ENCODE measurements at regions not wholly inside any gene's neighbourhood (a gene's known extent, or its start where the extent isn't known, plus 50 kb on each side); places are given as distances from the start of the nearest gene placed in this dataset.
A peak's percentile ranks its signal among the peaks of the same experiment; 100 is the strongest.

- Mint-ChIP-seq H3K4me1 (ENCODE audit: unreplicated experiment) (peaks cover 2% of the 10 kb centered on the region), H3K27ac (ENCODE audit: unreplicated experiment) (no peak overlapping the region), H3K9me3 (ENCODE audit: unreplicated experiment) (no peaks in the 10 kb centered on the region), H3K4me3 (ENCODE audit: unreplicated experiment) (no peak overlapping the region), H3K36me3 (ENCODE audit: low read depth, unreplicated experiment) (no peaks in the 10 kb centered on the region), H3K27me3 (ENCODE audit: unreplicated experiment) (peaks cover 2% of the 10 kb centered on the region)
- no peak for TF ChIP-seq CTCF (IDR thresholded peaks at IDR 0.05; ENCODE audit: unreplicated experiment)
- no peak for DNase-seq (ENCODE audit: low spot score)
These were observed 211.1 kb downstream of the DUSP10 start for GRCh38 chr1:221530791-221531190.

- H3K36me3 Mint-ChIP-seq (ENCODE audit: low read depth, unreplicated experiment), result no peaks in the 10 kb centered on the region
- H3K27ac Mint-ChIP-seq (ENCODE audit: unreplicated experiment), result no peak overlapping the region
- H3K4me3 Mint-ChIP-seq (ENCODE audit: unreplicated experiment), result no peak overlapping the region
- DNase-seq (ENCODE audit: low spot score), result no peak
- H3K9me3 Mint-ChIP-seq (ENCODE audit: unreplicated experiment), result no peaks in the 10 kb centered on the region
- no peak for TF ChIP-seq CTCF (IDR thresholded peaks at IDR 0.05; ENCODE audit: unreplicated experiment)
- peaks cover 2% of the 10 kb centered on the region for H3K4me1 Mint-ChIP-seq (ENCODE audit: unreplicated experiment)
- H3K27me3 Mint-ChIP-seq (ENCODE audit: unreplicated experiment), result peaks cover 4% of the 10 kb centered on the region
These were observed 209.7 kb downstream of the DUSP10 start for GRCh38 chr1:221532071-221532773.

GRCh38 chr1:221541296-221541695, 200.6 kb downstream of the DUSP10 start:
- Mint-ChIP-seq H3K4me3 (ENCODE audit: unreplicated experiment) (no peak overlapping the region), H3K27ac (ENCODE audit: unreplicated experiment) (no peak overlapping the region), H3K4me1 (ENCODE audit: unreplicated experiment) (no peaks in the 10 kb centered on the region), H3K36me3 (ENCODE audit: low read depth, unreplicated experiment) (no peaks in the 10 kb centered on the region), H3K27me3 (ENCODE audit: unreplicated experiment) (peaks cover 3% of the 10 kb centered on the region), H3K9me3 (ENCODE audit: unreplicated experiment) (no peaks in the 10 kb centered on the region)
- no peak for DNase-seq (ENCODE audit: low spot score)
- TF ChIP-seq CTCF (IDR thresholded peaks at IDR 0.05; ENCODE audit: unreplicated experiment), result no peak

- H3K27me3 Mint-ChIP-seq (ENCODE audit: unreplicated experiment), result no peaks in the 10 kb centered on the region
- no peaks in the 10 kb centered on the region for H3K9me3 Mint-ChIP-seq (ENCODE audit: unreplicated experiment)
- H3K27ac Mint-ChIP-seq (ENCODE audit: unreplicated experiment), result no peak overlapping the region
- no peaks in the 10 kb centered on the region for H3K4me1 Mint-ChIP-seq (ENCODE audit: unreplicated experiment)
- no peak for DNase-seq (ENCODE audit: low spot score)
- peak; percentile 31 for TF ChIP-seq CTCF (IDR thresholded peaks at IDR 0.05; ENCODE audit: unreplicated experiment)
- H3K4me3 Mint-ChIP-seq (ENCODE audit: unreplicated experiment), result no peak overlapping the region
- no peaks in the 10 kb centered on the region for H3K36me3 Mint-ChIP-seq (ENCODE audit: low read depth, unreplicated experiment)
These were observed 198.3 kb downstream of the DUSP10 start for GRCh38 chr1:221543529-221544120.

GRCh38 chr1:221548942-221549341, 192.9 kb downstream of the DUSP10 start:
- Mint-ChIP-seq H3K4me1 (ENCODE audit: unreplicated experiment) (no peaks in the 10 kb centered on the region), H3K36me3 (ENCODE audit: low read depth, unreplicated experiment) (no peaks in the 10 kb centered on the region), H3K27ac (ENCODE audit: unreplicated experiment) (no peak overlapping the region), H3K27me3 (ENCODE audit: unreplicated experiment) (peaks cover 1% of the 10 kb centered on the region), H3K4me3 (ENCODE audit: unreplicated experiment) (no peak overlapping the region), H3K9me3 (ENCODE audit: unreplicated experiment) (no peaks in the 10 kb centered on the region)
- no peak for TF ChIP-seq CTCF (IDR thresholded peaks at IDR 0.05; ENCODE audit: unreplicated experiment)
- no peak for DNase-seq (ENCODE audit: low spot score)

Measured in endothelial cell (in vitro differentiated cells).